ENCODE measurements at regions not wholly inside any gene's neighbourhood (a gene's known extent, or its start where the extent isn't known, plus 50 kb on each side); places are given as distances from the start of the nearest gene placed in this dataset.

DNA sequence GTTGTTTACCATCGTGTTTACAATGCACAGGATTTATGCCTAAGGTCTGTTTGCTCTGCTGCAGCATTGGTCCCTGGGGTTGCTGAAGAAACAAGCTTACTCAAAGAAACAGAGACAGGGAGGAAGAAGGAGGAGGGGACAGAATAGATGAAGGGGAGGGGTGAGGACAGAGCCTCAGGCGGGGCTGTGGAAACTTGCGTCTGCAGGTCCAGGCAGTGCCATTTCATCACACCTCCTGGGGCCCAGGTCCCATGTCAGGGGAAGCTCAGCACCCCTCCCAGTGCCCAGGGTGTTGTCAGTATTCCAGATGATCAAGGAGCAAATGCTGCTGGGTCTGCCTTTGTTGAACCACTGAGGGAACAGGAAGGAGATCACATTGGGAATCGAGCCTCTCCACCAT lies 1406.8 kb downstream of the TBC1D22A start:
- DNase-seq = no peak

- peak; percentile 32 for DNase-seq
These were observed 1404.8 kb downstream of the TBC1D22A start for GRCh38 chr22:48167238-48167637.

DNA sequence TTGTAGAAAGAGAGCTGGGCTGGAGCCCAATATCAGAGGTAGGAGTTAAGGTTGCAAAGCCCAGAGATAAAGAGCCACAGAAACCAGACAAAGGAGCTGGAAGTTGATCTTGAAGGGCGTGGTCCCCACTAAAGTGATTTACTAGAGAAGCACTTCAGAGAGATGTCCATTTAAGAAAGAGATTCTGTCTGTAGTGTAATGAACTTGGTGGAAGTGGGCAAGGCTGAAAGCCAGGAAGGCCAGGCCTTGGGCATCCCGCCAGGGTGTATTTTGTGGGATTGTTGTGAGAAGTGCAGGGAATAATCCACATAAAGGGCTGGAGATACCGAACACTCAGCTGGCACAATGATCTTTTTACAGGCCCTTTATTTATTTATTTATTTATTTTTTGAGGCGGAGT lies 1398.8 kb downstream of the TBC1D22A start:
- DNase-seq = no peak

DNA sequence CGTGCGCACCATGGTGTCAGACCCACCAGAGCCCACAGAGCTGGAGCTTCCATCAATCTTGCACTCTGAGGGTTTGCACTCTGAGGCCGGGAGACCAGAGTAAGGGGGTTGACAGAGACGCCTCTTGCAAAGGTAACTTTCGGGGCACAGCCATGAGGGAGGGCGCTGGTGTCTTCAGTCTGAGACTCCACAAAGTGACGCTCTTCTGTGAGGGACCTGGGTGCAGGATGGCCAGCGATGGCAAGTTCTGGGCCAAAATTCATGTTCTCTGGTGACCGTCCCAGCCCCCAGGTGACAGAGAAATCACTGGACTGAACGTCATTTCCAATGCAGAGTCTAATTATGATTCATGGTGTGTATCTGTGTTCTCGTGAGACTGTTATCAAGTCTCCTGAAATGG lies 1395.2 kb downstream of the TBC1D22A start:
- no peak for DNase-seq

GRCh38 chr22:48156603-48157355 lies 1394.3 kb downstream of the TBC1D22A start:
- DNase-seq = no peak

DNA sequence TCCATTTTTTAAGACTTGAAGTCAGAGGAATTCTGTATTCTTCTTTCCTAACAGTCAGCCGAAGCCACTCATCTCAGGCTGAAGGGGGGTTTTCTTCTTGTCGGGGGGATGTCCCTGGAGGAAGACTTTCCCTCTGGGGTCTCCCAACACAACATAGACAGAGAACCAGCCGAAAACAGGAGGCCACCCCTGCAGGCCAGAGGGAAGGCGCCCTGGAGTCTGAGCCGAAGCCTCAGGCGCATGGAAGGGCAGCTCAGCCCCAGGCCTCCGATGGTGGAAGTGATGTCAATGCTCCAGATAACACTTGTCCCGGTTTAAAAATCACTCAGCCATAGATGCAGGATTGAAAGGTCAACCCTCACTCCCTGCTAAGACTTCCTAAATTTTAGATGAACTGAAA lies 1393.0 kb downstream of the TBC1D22A start:
- no peak for DNase-seq

DNA sequence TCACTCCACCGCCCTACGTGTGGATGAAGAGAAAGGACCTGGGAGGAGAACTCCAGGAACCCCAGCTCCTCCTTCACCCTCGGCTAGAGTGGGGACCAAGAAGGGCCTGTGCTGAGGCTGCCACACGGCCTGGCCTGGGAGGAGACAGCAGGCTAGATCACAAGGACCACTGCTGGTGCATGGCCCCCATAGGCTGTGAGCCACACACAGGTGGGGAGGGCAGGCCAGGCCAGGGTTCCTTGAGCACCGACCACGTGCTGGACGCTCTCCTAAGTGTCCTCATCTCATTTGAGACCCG lies 1392.4 kb downstream of the TBC1D22A start:
- no peak for DNase-seq

DNA sequence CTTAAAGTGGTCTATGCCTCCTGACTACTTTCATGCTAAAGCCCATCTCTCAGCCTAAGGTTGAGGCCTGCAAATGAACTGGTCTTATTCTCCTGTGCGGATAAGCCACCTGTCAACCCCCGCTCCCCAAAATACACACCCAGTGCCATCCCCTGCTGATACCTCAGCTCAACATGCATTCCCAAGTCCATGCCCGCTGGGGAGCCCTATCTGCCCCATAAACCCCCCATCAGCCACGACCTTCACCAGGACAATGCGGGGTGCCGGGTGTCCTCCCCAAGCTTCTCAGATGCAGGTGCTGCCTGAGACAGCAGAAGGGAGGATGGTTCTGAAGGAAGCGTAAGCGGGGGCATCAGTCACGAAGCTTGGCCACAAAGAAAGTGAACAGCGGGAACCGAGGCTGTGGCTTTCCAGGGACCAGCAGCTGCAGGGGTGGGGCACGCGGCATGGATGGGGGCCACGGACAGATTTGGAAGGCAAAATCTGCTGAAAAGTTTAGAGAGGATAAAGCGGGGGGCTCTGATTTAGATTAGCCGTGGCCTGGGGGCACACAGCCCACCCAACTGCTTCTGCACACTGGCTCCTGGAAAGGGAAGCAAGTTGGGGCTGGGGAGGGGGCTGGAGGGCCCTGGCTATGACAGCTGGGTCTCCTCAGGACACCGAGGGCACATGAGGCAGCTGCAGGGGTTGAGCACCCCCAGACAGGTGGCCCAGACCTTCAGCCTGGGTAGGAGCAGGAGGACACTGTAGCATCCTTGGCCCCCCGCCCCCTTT lies 1391.9 kb downstream of the TBC1D22A start:
- no peak for DNase-seq

DNA sequence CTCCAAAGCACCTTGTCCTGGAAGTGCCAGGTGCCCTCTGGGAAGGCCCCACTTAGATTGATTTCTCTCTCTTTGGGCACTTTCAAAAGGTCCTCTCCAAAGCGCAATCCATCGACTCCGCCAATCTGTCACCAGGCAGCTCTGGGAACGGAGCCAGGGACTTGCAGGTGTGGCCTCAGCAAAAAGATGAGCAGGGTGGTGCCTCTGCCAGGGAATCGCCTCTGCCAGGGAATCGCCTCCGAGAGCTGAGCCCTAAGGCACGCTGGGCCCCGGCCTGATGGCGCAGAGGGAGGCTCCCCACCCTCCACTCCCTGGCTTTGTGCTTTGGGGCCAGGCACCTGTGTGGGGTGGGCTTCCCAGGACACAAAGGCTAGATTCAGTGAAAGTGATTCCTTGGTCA lies 1391.3 kb downstream of the TBC1D22A start:
- no peak for DNase-seq

DNA sequence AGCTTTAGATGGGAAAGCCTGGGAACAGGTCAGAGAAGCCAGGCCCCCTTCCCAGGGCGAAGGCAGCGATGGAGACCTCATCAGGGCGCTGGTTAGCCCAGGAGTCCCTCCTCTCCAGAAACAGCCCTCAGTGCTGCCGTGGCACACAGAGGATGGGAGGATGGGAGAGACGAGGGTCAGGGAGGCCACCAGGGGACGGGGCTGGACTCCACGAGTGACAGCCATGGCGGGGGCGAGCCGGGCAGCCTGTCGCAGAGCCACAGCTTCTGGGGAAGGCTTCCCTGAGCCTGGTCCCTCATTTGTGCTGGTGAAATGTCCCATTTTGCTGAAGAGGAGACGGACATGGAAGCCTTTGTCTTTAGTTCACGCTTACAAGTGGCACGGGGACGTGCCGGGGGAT lies 1390.5 kb downstream of the TBC1D22A start:
- no peak for DNase-seq

GRCh38 chr22:48152164-48152775 lies 1389.8 kb downstream of the TBC1D22A start:
- DNase-seq = peak; percentile 7

GRCh38 chr22:48151641-48152040 lies 1389.2 kb downstream of the TBC1D22A start:
- no peak for DNase-seq

- DNase-seq = no peak
These were observed 1385.4 kb downstream of the TBC1D22A start for GRCh38 chr22:48147831-48148230.

GRCh38 chr22:48147404-48147803 lies 1385.0 kb downstream of the TBC1D22A start:
- no peak for DNase-seq

DNA sequence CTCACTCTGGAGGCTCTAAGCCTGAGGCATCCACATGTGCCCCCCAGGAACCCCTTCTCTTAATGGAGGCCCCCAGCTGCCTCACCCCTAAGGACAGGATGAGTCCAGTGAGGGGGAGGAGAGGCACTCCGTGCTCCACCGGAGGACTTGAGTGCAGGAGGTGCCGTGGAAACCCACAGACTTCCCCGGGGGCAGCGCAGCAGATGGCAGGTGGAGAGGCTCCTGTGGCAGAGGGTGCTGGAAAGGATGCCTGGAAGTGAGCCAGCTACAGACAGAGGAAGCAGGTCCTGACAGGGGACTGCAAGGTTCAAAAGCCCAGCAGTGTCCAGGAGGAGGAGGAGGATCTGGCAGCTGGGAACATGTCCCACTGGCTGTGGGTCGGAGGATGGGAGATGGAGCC lies 1384.0 kb downstream of the TBC1D22A start:
- DNase-seq = no peak

DNA sequence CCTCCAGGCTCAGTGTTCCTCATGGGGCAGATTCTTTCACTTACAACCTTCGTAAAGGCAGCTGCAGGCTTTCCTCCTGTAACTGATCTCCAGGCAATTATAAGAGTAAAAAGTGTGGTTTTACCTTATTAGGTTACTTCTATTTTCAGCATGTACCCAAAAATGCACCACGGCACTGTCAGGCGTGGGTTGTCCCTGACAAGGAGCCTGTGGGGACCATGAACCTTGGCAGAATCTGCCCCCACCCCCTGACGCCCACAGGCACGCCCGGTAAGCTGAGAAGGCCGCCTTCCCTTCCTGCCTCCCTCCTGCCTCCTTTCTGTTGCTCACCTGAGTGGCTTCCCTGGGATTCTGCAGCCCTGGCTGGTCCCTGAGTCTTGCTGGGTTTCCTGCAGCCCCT lies 1383.3 kb downstream of the TBC1D22A start:
- no peak for DNase-seq

DNA sequence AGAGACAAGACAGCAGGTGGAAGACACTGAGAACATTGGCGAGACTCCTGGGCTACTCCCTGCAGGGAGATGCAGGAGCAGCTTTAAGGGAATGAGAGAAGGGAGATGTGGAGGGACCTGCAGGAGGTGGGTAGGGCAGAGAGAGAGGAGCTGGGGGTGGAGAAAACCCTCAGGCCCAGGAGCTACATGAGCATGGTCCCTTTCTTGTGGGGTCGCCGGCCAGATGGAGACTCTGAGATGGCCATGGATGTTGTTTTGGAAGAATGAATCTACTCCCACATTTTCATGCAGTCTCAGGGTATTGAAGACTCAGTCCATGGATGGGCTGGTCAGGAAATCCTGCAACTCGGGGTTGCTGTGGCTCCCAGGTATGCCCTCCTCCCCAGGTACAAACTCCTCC lies 1381.9 kb downstream of the TBC1D22A start:
- no peak for DNase-seq

DNA sequence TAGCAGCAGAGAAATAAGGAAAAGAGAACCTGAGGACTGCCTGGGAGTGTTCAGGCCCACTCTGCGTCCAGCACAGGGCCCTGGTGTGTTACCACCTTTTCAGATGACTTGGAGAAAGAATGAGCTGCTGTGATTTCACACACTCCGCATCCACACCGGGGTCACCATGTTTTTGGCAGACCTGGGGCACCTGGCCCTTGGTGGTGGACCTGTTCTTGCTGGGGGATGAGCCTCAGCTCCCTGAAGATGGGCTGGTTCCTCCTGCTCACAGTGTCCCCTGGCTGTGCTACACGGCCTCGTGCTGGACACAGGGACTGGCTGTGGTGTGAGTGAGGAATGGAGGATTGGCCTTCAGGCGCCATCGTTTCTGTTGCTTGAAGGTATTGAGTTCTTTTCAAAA lies 1381.4 kb downstream of the TBC1D22A start:
- no peak for DNase-seq

DNA sequence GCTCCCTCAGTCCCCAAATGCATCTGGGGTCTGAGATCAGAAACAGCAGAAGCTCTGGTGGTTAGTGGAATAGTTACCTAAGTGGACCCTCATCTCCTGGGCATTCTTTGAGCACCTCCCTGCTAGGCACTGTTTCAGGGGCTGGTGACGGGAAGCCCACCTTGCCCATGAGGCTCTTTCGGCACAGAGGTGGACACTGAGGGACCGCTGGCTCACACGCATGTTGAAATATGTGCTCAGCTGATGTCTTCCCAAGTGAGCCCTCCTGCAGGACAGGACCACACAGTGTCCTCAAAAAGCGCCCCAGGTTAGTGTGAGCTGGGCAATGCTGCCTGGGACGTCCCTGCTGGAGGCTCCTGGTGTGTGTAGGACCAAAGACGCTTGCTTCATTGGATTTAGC lies 1379.9 kb downstream of the TBC1D22A start:
- DNase-seq = no peak

DNA sequence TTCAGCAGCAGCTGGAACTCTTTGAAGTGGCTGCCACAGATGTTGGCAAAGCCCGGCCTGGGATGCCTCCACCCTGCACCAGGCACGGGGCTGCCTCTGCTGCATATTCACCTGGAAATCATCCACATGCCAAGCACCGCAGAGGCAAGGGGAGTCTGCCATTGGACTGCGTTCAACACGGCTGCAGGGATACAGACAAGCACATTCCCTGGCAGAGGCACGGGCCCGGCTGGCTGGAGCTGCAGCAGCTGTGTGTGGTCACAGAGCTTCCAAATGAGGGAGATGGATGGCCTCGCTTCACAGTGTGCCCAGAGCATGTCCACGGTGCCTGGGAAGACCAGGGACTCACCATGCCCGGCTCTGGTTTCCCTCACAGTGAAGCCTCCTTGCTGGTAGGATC lies 1378.9 kb downstream of the TBC1D22A start:
- DNase-seq = no peak

GRCh38 chr22:48140261-48140813 lies 1377.9 kb downstream of the TBC1D22A start:
- no peak for DNase-seq

GRCh38 chr22:48139776-48140175 lies 1377.3 kb downstream of the TBC1D22A start:
- no peak for DNase-seq

- peak; percentile 76 for DNase-seq
These were observed 1376.4 kb downstream of the TBC1D22A start for GRCh38 chr22:48138855-48139254.

- DNase-seq = peak; percentile 3
These were observed 1376.0 kb downstream of the TBC1D22A start for GRCh38 chr22:48138427-48138826.

Data from hematopoietic multipotent progenitor cell treated with erythropoietin and hydrocortisone succinate and interleukin-3 and kit ligand, for 4 days (in vitro differentiated cells).